Activated CD4-positive, alpha-beta T cell treated with anti-CD3 and anti-CD28 coated beads, Interleukin-2, amount 10 ng/mL, durations not matched to agents 7 days and 5 days (primary cell): ENCODE measurements at regions not wholly inside any gene's neighbourhood (a gene's known extent, or its start where the extent isn't known, plus 50 kb on each side); places are given as distances from the start of the nearest gene placed in this dataset.
"Not testable (repeated sequence)": the region's sequence is repeated elsewhere in the genome, so short reads cannot be mapped to it uniquely, and the experiment has no call there.

Experiments
- CTCF ChIA-PET: fragments of 350-600 bp; sonication (Branson Sonifier 250); formaldehyde crosslinking; loops from one replicate; lab custom pipeline; 2021; ENCODE audit warnings: antibody characterized with exemption; lab: Charles Lee
- POLR2A ChIA-PET: fragments of 350-600 bp; sonication (Branson Sonifier 250); formaldehyde crosslinking; loops from one replicate; lab custom pipeline; 2021; ENCODE audit warnings: antibody characterized with exemption; lab: Charles Lee
- DNase-seq: peaks from one replicate; pipeline ENCODE4 v3.0.0-alpha.2; 2020
- H3K27ac Mint-ChIP-seq: one replicate; pipeline ENCODE4 v1.8.0; 2021; ENCODE audit warnings: mild to moderate bottlenecking, moderate library complexity, mixed read lengths
- H3K27me3 Mint-ChIP-seq: one replicate; pipeline ENCODE4 v1.8.0; 2021; ENCODE audit warnings: mixed read lengths
- H3K36me3 Mint-ChIP-seq: one replicate; pipeline ENCODE4 v1.8.0; 2021; ENCODE audit warnings: low read depth, mixed read lengths
- H3K4me1 Mint-ChIP-seq: one replicate; pipeline ENCODE4 v1.8.0; 2021; ENCODE audit warnings: mixed read lengths
- H3K4me3 Mint-ChIP-seq: one replicate; pipeline ENCODE4 v1.8.0; 2021; ENCODE audit warnings: mild to moderate bottlenecking, moderate library complexity, mixed read lengths
- H3K9me3 Mint-ChIP-seq: one replicate; pipeline ENCODE4 v1.8.0; 2021; ENCODE audit warnings: mixed read lengths

DNA sequence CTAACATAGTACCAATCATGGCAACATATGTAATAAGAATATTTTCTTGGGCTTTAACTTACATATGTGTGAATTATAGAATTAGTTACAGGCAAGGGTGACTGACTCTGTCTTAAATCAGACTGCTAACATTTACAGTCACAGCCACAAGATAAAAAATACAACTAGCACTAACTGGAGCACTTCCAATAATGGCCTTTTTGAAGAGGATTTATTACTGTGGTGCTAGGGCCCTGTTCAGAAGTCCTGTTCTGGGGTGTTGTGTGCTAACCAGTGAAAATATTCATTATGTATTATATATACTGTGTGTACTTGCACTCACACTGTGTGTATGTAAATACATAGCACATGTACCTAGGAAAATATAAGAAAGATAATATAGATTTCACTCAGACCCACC, 1611.2 kb downstream of the PCDH18 start:
- DNase-seq = no peak
- H3K9me3 Mint-ChIP-seq = peaks cover 2% of the 10 kb centered on the region
- ChIA-PET POLR2A (no interaction called here), CTCF (no interaction called here)
- H3K4me3 Mint-ChIP-seq = no peak overlapping the region
- H3K27ac Mint-ChIP-seq = no peak overlapping the region
- H3K36me3 Mint-ChIP-seq = no peaks in the 10 kb centered on the region
- no peaks in the 10 kb centered on the region for H3K27me3 Mint-ChIP-seq
- no peaks in the 10 kb centered on the region for H3K4me1 Mint-ChIP-seq

DNA sequence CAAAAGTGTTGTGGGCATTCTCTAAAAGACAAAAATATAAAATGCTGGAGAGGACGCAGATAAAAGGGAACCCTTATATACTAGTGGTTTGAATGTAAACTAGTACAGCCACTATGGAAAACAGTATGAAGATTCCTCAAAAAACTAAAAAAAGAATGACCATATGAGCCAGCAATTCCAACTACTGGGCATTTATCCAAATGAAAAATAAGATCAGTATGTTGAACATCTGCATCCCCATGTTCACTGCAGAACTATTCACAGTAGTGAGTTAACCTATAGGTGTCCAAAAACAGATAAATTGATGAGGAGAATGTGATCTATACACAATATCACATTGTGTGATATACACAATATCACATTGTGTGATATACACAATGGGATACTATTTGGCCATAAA, 1615.3 kb downstream of the PCDH18 start:
- Mint-ChIP-seq H3K4me3 (no peak overlapping the region), H3K4me1 (no peaks in the 10 kb centered on the region), H3K9me3 (no peaks in the 10 kb centered on the region), H3K27ac (no peak overlapping the region), H3K36me3 (no peaks in the 10 kb centered on the region), H3K27me3 (no peaks in the 10 kb centered on the region)
- ChIA-PET POLR2A (no interaction called here), CTCF (no interaction called here)
- DNase-seq = no peak

DNA sequence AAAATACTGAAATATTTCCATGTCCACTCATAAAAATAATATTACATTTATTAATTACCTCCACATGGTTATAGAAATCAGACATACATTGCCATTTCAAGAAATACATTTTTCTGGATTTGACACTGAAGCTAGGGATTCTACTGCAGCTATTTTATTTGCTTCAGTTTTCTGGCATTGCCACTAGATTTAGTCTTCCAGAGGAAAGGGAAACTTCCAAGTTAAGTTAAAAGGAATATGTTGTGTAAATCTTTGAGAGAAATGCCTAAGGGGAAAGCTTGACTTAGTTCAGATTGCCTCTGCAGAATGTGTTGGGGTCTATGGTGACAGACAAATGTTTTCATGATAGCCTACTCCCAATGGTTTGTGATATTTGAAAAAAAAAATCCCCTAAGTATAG, 1631.3 kb downstream of the PCDH18 start:
- no peaks in the 10 kb centered on the region for H3K36me3 Mint-ChIP-seq
- ChIA-PET POLR2A (no interaction called here), CTCF (no interaction called here)
- no peaks in the 10 kb centered on the region for H3K4me1 Mint-ChIP-seq
- no peak overlapping the region for H3K27ac Mint-ChIP-seq
- peaks cover 6% of the 10 kb centered on the region for H3K9me3 Mint-ChIP-seq
- no peaks in the 10 kb centered on the region for H3K27me3 Mint-ChIP-seq
- no peak overlapping the region for H3K4me3 Mint-ChIP-seq
- no peak for DNase-seq

DNA sequence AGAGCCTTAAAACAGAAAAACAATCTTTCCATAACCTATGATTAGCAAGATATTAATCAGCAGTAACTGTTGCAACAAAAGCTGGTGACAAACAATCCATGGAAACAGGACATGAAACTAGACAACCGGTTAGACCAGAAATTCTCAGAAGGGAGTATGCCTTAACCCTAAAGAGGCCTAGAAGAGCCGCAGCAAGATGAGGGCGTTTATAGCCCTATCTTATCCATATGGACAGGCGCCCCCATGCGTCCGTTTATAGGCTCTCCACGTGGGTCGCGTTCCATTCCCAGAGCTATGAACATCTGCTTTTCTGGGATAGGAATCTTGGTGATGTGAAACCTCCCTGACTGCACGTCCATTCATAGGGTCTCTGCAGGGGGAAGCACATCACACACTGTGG, 1662.7 kb upstream of the PABPC4L start:
- POLR2A ChIA-PET, H3K27ac Mint-ChIP-seq, H3K4me1 Mint-ChIP-seq, H3K36me3 Mint-ChIP-seq, H3K27me3 Mint-ChIP-seq, H3K9me3 Mint-ChIP-seq, CTCF ChIA-PET, DNase-seq, H3K4me3 Mint-ChIP-seq: not testable (repeated sequence)

DNA sequence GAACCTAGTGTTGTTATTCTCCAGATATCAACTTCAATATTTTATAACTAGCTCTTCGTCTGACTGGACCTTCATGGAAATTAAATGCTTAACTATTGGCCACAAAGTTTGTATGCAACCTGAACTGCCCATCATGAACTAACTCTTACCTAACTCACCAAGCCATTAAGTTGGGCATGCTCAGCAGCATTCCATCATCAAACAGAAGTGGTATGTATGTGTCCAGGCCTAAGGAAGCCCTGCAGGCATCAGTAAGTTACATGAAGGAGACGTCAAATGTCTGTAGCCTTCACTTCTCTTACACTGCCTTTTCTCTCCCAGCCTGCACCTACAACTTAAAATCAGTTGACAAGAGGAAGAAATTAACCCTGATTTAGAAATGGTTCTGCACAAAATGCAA, 1639.2 kb upstream of the PABPC4L start:
- Mint-ChIP-seq H3K9me3 (peaks cover 4% of the 10 kb centered on the region), H3K27me3 (no peaks in the 10 kb centered on the region), H3K4me3 (no peak overlapping the region), H3K27ac (no peak overlapping the region), H3K4me1 (no peaks in the 10 kb centered on the region), H3K36me3 (no peaks in the 10 kb centered on the region)
- CTCF ChIA-PET = no interaction called here
- DNase-seq = no peak
- POLR2A ChIA-PET = no interaction called here

DNA sequence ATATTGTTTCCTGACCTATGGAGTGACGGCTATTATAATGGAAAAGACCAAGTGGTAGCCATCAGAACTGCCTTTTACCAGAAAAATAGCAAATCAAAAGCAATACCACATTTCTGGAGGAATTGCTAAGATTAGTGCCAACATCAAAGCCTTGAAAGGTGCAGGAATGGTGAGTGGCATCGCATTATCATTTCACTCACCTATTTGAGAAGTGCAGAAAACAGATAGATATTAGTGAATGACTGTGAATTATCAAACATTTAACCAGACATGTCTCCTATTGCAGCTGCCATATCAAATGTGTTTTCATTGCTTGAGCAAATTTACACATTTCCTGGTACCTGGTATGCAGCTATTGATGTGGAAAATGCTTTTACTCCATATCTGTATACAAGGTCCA, 1638.1 kb upstream of the PABPC4L start:
- Mint-ChIP-seq H3K9me3 (peaks cover 4% of the 10 kb centered on the region), H3K27ac (no peak overlapping the region), H3K4me1 (no peaks in the 10 kb centered on the region), H3K36me3 (no peaks in the 10 kb centered on the region), H3K4me3 (no peak overlapping the region), H3K27me3 (no peaks in the 10 kb centered on the region)
- POLR2A ChIA-PET = no interaction called here
- DNase-seq = no peak
- CTCF ChIA-PET = no interaction called here

DNA sequence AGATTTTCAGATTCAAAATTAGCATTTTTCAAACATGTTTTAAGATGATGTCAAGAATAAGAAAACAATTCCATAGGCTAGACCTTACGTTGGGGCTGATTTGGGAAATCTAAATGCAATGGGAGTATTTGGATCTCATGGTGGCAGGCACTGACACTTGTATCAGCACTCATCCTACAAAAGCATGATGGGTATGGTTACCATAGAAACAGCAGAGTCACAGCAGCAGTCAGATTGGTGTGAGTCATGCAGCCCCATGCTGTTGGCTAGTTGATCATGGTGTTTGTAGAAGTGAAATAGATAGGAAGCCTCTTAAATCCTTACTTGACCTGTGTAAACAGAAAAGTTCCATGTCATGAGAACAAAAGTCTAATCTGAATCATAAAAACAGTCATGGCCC, 1637.3 kb upstream of the PABPC4L start:
- Mint-ChIP-seq H3K4me1 (no peaks in the 10 kb centered on the region), H3K36me3 (no peaks in the 10 kb centered on the region), H3K4me3 (no peak overlapping the region), H3K27ac (no peak overlapping the region), H3K9me3 (peaks cover 4% of the 10 kb centered on the region), H3K27me3 (no peaks in the 10 kb centered on the region)
- ChIA-PET CTCF (no interaction called here), POLR2A (no interaction called here)
- no peak for DNase-seq

- Mint-ChIP-seq H3K36me3 (no peaks in the 10 kb centered on the region), H3K4me3 (no peak overlapping the region), H3K27me3 (no peaks in the 10 kb centered on the region), H3K4me1 (no peaks in the 10 kb centered on the region), H3K27ac (no peak overlapping the region), H3K9me3 (peaks cover 4% of the 10 kb centered on the region)
- ChIA-PET CTCF (no interaction called here), POLR2A (no interaction called here)
- no peak for DNase-seq
These were observed 1632.9 kb upstream of the PABPC4L start for GRCh38 chr4:135834471-135834870.

GRCh38 chr4:135833529-135833928, 1631.9 kb upstream of the PABPC4L start:
- no peaks in the 10 kb centered on the region for H3K4me1 Mint-ChIP-seq
- peaks cover under 1% of the 10 kb centered on the region for H3K9me3 Mint-ChIP-seq
- no peak overlapping the region for H3K4me3 Mint-ChIP-seq
- no peak for DNase-seq
- ChIA-PET POLR2A (no interaction called here), CTCF (no interaction called here)
- no peaks in the 10 kb centered on the region for H3K36me3 Mint-ChIP-seq
- no peaks in the 10 kb centered on the region for H3K27me3 Mint-ChIP-seq
- H3K27ac Mint-ChIP-seq = no peak overlapping the region

DNA sequence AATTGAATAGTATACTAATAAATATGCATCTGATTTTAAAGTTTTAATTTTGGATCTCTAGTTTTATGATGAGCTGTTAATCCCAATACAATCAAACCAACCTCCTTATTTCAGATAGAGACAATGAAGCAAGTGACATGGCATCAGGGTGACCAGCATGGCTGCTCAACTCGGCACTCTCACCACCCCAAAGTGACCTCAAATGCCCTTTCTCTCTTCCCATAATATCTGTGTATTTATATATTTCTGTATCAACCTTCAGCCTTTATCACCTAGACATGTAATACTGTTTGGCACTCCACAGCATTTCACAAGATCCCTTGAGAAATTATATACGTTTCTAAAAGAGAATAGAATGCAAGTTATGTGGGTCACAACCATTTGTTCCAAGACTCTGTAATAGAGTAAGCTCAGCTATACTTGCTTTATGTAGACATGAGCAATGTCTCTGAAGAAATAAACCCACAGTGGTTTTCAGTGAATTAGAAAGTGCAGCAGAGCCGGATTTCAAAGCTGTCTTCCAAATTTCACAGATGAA, 1623.2 kb upstream of the PABPC4L start:
- no peaks in the 10 kb centered on the region for H3K4me1 Mint-ChIP-seq
- ChIA-PET POLR2A (no interaction called here), CTCF (no interaction called here)

DNA sequence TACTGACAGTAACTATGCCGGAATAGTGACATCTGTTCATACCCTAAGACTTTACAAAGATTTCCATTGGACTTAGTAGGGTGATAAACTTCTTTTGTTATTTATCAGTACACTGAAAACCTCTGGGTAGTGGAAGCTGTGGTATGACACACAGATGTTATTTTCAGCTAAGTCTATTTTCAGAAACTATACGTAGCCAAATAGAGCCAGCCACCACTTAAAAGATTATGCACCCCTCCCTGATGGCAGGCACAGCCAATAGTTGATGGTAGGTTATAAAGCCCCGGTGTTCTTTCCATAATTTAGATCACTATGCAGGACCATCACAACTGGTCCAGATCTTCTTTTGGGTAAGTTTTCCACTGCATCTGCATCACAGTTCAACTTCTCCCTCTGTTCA, 1603.2 kb upstream of the PABPC4L start:
- Mint-ChIP-seq H3K9me3 (no peaks in the 10 kb centered on the region), H3K27ac (no peak overlapping the region), H3K27me3 (no peaks in the 10 kb centered on the region), H3K4me1 (no peaks in the 10 kb centered on the region), H3K4me3 (no peak overlapping the region), H3K36me3 (no peaks in the 10 kb centered on the region)
- ChIA-PET CTCF (no interaction called here), POLR2A (no interaction called here)
- no peak for DNase-seq

More for the DNA sequence above, 1623.2 kb upstream of the PABPC4L start:
- Mint-ChIP-seq H3K27ac (no peak overlapping the region), H3K36me3 (no peaks in the 10 kb centered on the region), H3K9me3 (no peaks in the 10 kb centered on the region), H3K27me3 (no peaks in the 10 kb centered on the region), H3K4me3 (no peak overlapping the region)
- DNase-seq = no peak

- Mint-ChIP-seq H3K36me3 (no peaks in the 10 kb centered on the region), H3K9me3 (peaks cover 11% of the 10 kb centered on the region), H3K4me3 (no peak overlapping the region), H3K27me3 (no peaks in the 10 kb centered on the region), H3K27ac (no peak overlapping the region), H3K4me1 (no peaks in the 10 kb centered on the region)
- DNase-seq = no peak
- ChIA-PET CTCF (no interaction called here), POLR2A (no interaction called here)
These were observed 1575.8 kb upstream of the PABPC4L start for GRCh38 chr4:135777361-135777760.

- Mint-ChIP-seq H3K27me3 (no peaks in the 10 kb centered on the region), H3K27ac (no peak overlapping the region), H3K9me3 (peaks cover 12% of the 10 kb centered on the region), H3K4me3 (no peak overlapping the region), H3K36me3 (no peaks in the 10 kb centered on the region), H3K4me1 (no peaks in the 10 kb centered on the region)
- CTCF ChIA-PET = no interaction called here
- POLR2A ChIA-PET = no interaction called here
- no peak for DNase-seq
These were observed 1574.3 kb upstream of the PABPC4L start for GRCh38 chr4:135775909-135776308.

DNA sequence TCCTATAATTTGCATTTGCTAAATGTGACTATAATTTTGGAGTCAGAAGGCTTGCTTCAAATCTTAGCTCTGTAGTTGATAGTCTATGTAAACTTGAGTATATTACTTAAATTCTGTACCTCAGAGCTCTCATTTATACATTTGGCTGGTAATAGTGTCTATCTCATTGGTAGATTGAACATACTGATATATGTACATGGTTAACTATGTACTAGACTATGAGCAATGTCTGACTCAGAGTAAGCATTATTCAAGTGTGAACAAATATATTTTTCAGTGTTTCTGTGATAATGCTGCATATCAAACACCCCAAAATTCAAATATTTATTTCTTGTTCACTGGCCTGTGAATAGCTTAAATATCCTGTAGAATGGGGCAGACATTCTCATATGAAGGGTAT, 1568.9 kb upstream of the PABPC4L start:
- Mint-ChIP-seq H3K27me3 (no peaks in the 10 kb centered on the region), H3K4me3 (no peak overlapping the region), H3K4me1 (no peaks in the 10 kb centered on the region), H3K27ac (no peak overlapping the region), H3K9me3 (peaks cover 16% of the 10 kb centered on the region), H3K36me3 (no peaks in the 10 kb centered on the region)
- DNase-seq = no peak
- ChIA-PET POLR2A (no interaction called here), CTCF (no interaction called here)
